ENCODE measurements at regions not wholly inside any gene's neighbourhood (a gene's known extent, or its start where the extent isn't known, plus 50 kb on each side); places are given as distances from the start of the nearest gene placed in this dataset.
"Not testable (repeated sequence)": the region's sequence is repeated elsewhere in the genome, so short reads cannot be mapped to it uniquely, and the experiment has no call there.

DNA sequence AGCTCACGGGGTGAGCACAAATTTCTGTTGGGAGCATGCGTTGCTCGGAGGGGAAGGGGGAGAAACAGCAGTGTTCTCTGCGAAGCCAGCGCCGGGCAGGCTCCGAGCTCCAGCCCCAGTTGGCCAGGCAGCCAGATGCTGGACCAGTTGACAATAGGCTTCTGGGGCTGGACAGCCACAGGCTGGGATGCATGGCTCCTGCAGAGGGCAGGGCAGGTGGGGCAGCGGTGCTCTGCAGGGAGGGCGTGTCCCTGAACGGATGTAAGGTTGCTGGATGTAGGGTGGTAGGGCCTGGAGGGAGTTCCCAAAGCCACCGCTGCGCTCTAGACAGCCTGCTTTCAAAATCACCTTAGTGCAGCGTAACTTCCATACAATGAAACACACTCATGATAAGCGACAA is 574.9 kb downstream of the GLRX3 start:
- Histone ChIP-seq H3K9me3 (ENCODE audit: control insufficient read depth, low read depth, low read length) (no peaks in the 10 kb centered on the region), H3K27ac (ENCODE audit: low read length) (no peak overlapping the region), H3K4me1 (ENCODE audit: control insufficient read depth, insufficient read depth, low read length) (no peaks in the 10 kb centered on the region), H3K27me3 (ENCODE audit: control insufficient read depth, insufficient read depth, low read length) (no peaks in the 10 kb centered on the region), H3K4me3 (ENCODE audit: low read length) (no peak overlapping the region), H3K36me3 (ENCODE audit: control insufficient read depth, insufficient read depth, low read length) (no peaks in the 10 kb centered on the region)
- no peak for DNase-seq
- WGBS (ENCODE audit: insufficient coverage, low lambda C conversion rate), result 60% methylated on average over 1 of the region's 14 CpGs

DNA sequence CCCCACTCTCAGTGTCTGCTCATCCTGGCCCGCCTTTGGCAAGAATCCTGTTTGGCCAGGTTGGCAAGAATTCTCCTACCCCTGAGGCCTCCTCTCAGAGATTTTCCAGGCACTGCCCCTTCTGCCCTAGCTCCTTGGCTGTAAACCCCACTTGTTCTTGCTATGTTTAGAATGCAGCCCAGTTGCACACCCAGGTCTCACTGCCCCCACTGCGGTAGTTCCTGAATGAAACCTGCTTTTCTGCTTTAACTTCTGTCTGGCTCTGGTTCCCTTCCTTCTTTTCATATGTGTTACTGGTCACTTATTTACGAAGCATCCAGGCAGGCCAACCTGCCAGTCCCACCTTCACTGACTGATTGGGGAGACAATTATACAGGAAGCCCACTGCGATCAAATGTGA is 576.9 kb downstream of the GLRX3 start:
- DNase-seq, result no peak
- H3K9me3 ChIP-seq (ENCODE audit: control insufficient read depth, low read depth, low read length), result no peaks in the 10 kb centered on the region
- H3K36me3 ChIP-seq (ENCODE audit: control insufficient read depth, insufficient read depth, low read length), result no peaks in the 10 kb centered on the region
- no peaks in the 10 kb centered on the region for H3K4me1 ChIP-seq (ENCODE audit: control insufficient read depth, insufficient read depth, low read length)
- H3K27me3 ChIP-seq (ENCODE audit: control insufficient read depth, insufficient read depth, low read length), result no peaks in the 10 kb centered on the region
- no peak overlapping the region for H3K27ac ChIP-seq (ENCODE audit: low read length)
- 33% methylated on average over 1 of the region's 4 CpGs for WGBS (ENCODE audit: insufficient coverage, low lambda C conversion rate)
- no peak overlapping the region for H3K4me3 ChIP-seq (ENCODE audit: low read length)

DNA sequence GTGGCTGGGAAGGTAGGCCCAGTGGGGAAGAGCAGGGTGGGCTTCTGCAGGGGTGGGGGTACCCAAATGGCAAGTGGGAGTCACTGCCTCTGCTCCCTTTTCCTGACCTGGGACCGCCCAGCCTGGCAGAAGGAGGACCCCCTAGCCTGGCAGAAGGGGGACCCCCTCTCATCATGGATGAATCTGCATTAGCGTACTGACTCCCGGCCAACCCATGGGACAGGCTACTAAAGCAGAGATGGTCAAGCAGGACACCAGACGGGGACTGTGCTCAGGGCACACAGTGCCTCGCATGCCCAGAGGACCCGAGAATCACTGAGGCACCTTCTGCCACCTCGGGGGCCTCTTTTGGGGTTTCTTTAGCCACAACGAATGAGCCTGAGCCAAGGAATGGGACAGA is 577.5 kb downstream of the GLRX3 start:
- Histone ChIP-seq H3K9me3 (ENCODE audit: control insufficient read depth, low read depth, low read length) (no peaks in the 10 kb centered on the region), H3K4me1 (ENCODE audit: control insufficient read depth, insufficient read depth, low read length) (no peaks in the 10 kb centered on the region), H3K36me3 (ENCODE audit: control insufficient read depth, insufficient read depth, low read length) (no peaks in the 10 kb centered on the region), H3K27ac (ENCODE audit: low read length) (no peak overlapping the region), H3K27me3 (ENCODE audit: control insufficient read depth, insufficient read depth, low read length) (no peaks in the 10 kb centered on the region), H3K4me3 (ENCODE audit: low read length) (no peak overlapping the region)
- no CpG with 5 or more reads among the region's 8 CpGs for WGBS (ENCODE audit: insufficient coverage, low lambda C conversion rate)
- DNase-seq, result no peak

DNA sequence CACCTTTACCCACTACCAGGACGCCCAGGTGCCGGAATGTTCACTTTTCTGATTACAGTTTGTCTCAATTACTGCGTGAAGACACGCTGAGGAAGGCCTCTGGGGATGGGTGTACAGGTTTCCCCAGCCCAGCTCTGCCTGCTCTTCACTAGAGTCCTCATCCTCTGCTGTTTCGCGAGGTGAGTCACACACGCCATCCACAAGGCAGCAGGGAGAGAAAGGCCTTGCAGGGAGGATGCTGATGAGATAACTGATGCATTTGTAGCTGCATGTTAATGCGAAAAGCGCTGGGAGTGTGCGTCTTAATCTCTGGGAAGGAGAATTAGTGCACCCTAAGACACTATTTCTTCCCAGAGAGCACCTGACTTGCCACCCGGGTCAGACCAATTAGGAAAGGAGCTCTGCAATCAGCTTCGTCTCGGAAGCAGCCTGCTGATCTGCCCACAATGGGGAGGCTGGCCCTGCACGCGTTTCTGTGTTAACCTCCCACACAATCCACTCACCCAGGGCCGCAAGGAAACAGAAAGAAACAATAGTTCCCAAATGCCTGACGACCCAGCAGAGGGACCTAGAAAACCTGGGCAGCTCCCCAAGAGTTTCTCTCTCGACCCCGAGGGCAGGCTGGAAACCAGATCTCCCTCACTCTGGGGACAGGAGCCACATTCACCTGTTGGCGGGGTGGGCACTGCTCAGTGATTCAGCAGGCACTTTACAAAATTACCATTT is 578.7 kb downstream of the GLRX3 start:
- no peaks in the 10 kb centered on the region for H3K4me1 ChIP-seq (ENCODE audit: control insufficient read depth, insufficient read depth, low read length)
- H3K4me3 ChIP-seq (ENCODE audit: low read length), result no peak overlapping the region
- no peak overlapping the region for H3K27ac ChIP-seq (ENCODE audit: low read length)
- no peaks in the 10 kb centered on the region for H3K9me3 ChIP-seq (ENCODE audit: control insufficient read depth, low read depth, low read length)
- 100% methylated on average over 1 of the region's 20 CpGs for WGBS (ENCODE audit: insufficient coverage, low lambda C conversion rate)
- H3K27me3 ChIP-seq (ENCODE audit: control insufficient read depth, insufficient read depth, low read length), result no peaks in the 10 kb centered on the region
- H3K36me3 ChIP-seq (ENCODE audit: control insufficient read depth, insufficient read depth, low read length), result no peaks in the 10 kb centered on the region
- DNase-seq, result no peak

DNA sequence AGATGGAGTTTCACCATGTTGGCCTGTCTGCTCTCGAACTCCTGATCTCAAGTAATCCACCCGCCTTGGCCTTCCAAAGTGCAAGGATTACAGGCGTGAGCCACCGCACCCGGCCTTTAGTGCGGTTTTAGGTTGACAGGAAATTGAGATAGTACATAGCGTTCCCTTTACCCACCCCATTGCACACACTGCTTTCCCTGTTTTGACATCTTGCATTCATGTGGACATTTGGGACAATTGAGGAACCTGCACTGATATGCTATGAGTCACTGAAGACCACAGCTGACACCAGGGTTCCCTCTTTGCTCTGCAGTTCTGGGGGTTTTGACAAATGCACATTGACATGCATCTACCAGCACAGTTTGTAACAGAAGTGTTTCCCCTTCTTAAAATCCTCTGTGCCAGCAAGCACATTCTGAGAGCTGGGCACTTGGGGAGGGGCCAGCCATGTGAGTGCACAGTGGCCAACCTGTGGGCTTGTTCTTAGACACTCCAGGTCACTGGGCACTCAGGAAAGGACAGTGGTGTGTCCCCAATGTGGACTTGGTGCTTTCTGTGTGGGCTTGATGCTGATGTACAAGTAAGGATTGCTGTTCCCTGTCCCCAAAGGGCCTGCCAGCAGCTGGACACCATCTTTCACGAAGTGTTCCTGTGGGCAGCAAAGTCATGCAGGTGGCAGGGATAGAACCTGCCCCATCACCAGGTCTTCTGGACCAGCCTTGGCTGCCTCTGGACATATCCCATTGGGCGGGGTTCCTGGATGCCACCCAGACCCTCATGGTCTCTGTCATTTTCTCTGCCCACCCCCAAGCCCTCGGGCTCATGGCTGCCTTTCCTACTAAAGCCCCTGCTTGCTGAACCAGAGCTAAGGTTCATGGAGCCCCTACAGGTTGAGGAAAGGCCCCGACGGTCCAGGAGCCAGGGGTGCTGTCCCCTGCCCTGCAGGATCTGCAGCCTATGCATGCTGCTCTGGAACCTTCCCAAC is 579.8 kb downstream of the GLRX3 start:
- Histone ChIP-seq H3K4me3 (ENCODE audit: low read length) (no peak overlapping the region), H3K9me3 (ENCODE audit: control insufficient read depth, low read depth, low read length) (no peaks in the 10 kb centered on the region), H3K4me1 (ENCODE audit: control insufficient read depth, insufficient read depth, low read length) (no peaks in the 10 kb centered on the region), H3K36me3 (ENCODE audit: control insufficient read depth, insufficient read depth, low read length) (no peaks in the 10 kb centered on the region), H3K27ac (ENCODE audit: low read length) (no peak overlapping the region), H3K27me3 (ENCODE audit: control insufficient read depth, insufficient read depth, low read length) (no peaks in the 10 kb centered on the region)
- DNase-seq, result no peak
- WGBS (ENCODE audit: insufficient coverage, low lambda C conversion rate), result no CpG with 5 or more reads among the region's 12 CpGs

DNA sequence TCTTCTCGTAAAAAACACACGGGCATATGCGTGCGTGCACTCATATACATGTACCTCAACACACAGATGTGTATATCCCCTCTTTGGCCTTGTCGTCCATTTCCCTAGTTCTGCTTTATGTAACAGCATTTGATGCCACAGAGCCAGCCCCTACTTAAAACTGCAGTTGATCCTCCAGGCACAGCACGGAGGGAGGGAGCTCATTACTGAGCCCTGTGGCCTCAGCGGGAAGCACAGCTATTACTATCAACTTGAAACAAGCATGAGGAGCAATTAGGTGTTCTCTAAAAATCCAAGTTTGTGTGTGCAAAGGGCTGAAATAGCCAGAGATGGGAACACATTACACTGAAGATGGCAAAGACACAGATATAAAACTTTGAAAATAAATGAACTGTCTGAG is 580.9 kb downstream of the GLRX3 start:
- H3K27ac ChIP-seq (ENCODE audit: low read length), result no peak overlapping the region
- WGBS (ENCODE audit: insufficient coverage, low lambda C conversion rate), result 71% methylated on average over 4 of the region's 7 CpGs
- H3K4me3 ChIP-seq (ENCODE audit: low read length), result no peak overlapping the region
- H3K4me1 ChIP-seq (ENCODE audit: control insufficient read depth, insufficient read depth, low read length), result no peaks in the 10 kb centered on the region
- H3K36me3 ChIP-seq (ENCODE audit: control insufficient read depth, insufficient read depth, low read length), result no peaks in the 10 kb centered on the region
- no peak for DNase-seq
- H3K9me3 ChIP-seq (ENCODE audit: control insufficient read depth, low read depth, low read length), result no peaks in the 10 kb centered on the region
- H3K27me3 ChIP-seq (ENCODE audit: control insufficient read depth, insufficient read depth, low read length), result no peaks in the 10 kb centered on the region

DNA sequence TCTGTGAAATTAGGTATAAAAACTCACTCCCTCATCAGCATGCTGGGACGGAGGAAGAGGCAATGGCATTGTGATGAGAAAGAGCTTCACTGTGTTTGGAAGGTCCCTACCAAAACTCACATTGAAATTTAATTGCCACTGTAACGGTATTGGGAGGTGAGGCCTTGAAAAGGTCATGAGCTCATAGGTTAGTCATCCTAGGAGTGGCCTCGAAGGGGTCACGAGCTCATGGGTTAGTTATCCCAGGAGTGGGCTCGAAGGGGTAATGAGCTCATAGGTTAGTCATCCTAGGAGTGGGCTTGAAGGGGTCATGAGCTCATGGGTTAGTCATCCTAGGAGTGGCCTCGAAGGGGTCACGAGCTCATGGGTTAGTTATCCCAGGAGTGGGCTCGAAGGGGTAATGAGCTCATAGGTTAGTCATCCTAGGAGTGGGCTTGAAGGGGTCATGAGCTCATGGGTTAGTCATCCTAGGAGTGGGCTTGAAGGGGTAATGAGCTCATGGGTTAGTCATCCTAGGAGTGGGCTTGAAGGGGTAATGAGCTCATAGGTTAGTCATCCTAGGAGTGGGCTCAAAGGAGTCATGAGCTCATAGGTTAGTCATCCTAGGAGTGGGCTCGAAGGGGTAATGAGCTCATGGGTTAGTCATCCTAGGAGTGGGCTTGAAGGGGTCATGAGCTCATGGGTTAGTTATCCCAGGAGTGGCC is 582.7 kb downstream of the GLRX3 start:
- H3K27me3 ChIP-seq (ENCODE audit: control insufficient read depth, insufficient read depth, low read length); H3K4me3 ChIP-seq (ENCODE audit: low read length); H3K36me3 ChIP-seq (ENCODE audit: control insufficient read depth, insufficient read depth, low read length); DNase-seq; H3K9me3 ChIP-seq (ENCODE audit: control insufficient read depth, low read depth, low read length); H3K4me1 ChIP-seq (ENCODE audit: control insufficient read depth, insufficient read depth, low read length); H3K27ac ChIP-seq (ENCODE audit: low read length): not testable (repeated sequence)
- no CpG with 5 or more reads among the region's 9 CpGs for WGBS (ENCODE audit: insufficient coverage, low lambda C conversion rate)

DNA sequence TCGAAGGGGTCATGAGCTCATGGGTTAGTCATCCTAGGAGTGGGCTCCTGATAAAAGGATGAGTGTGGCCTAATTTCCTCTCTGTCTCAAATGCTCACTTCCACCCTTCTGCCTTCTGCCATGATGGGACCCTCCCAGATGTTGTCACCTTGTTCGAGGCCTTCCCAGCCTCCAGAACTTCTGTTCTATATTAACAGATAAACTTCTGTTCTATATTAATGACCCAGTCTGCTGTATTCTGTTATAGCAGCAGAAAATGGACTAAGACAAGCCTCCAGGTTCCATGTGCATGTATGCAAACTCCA is 583.2 kb downstream of the GLRX3 start:
- H3K9me3 ChIP-seq (ENCODE audit: control insufficient read depth, low read depth, low read length), result no peaks in the 10 kb centered on the region
- no CpG with 5 or more reads among the region's 2 CpGs for WGBS (ENCODE audit: insufficient coverage, low lambda C conversion rate)
- no peaks in the 10 kb centered on the region for H3K36me3 ChIP-seq (ENCODE audit: control insufficient read depth, insufficient read depth, low read length)
- no peaks in the 10 kb centered on the region for H3K27me3 ChIP-seq (ENCODE audit: control insufficient read depth, insufficient read depth, low read length)
- H3K27ac ChIP-seq (ENCODE audit: low read length), result no peak overlapping the region
- H3K4me1 ChIP-seq (ENCODE audit: control insufficient read depth, insufficient read depth, low read length), result no peaks in the 10 kb centered on the region
- H3K4me3 ChIP-seq (ENCODE audit: low read length), result no peak overlapping the region
- no peak for DNase-seq

DNA sequence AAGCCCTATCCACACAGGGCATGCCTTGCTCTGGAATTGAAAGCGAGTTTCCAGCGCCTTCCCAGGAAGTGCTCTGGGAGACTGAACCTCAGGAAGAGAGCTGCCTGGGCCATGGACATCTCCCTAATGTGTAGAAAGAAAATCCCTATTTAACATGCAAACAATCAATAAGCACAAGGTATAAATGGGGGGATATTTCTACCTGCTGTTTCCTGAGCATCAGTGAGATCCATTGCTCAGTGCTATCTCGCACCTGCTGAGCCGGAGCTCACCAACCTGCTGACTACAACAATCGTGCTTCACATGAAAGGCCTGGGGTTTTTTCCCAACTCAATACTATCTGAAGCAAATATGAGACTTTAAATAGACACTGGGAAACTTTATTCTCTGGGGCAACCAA is 584.0 kb downstream of the GLRX3 start:
- WGBS (ENCODE audit: insufficient coverage, low lambda C conversion rate), result no CpG with 5 or more reads among the region's 5 CpGs
- H3K27ac ChIP-seq (ENCODE audit: low read length), result no peak overlapping the region
- H3K36me3 ChIP-seq (ENCODE audit: control insufficient read depth, insufficient read depth, low read length), result no peaks in the 10 kb centered on the region
- DNase-seq, result no peak
- H3K27me3 ChIP-seq (ENCODE audit: control insufficient read depth, insufficient read depth, low read length), result no peaks in the 10 kb centered on the region
- H3K4me1 ChIP-seq (ENCODE audit: control insufficient read depth, insufficient read depth, low read length), result no peaks in the 10 kb centered on the region
- H3K9me3 ChIP-seq (ENCODE audit: control insufficient read depth, low read depth, low read length), result no peaks in the 10 kb centered on the region
- no peak overlapping the region for H3K4me3 ChIP-seq (ENCODE audit: low read length)

DNA sequence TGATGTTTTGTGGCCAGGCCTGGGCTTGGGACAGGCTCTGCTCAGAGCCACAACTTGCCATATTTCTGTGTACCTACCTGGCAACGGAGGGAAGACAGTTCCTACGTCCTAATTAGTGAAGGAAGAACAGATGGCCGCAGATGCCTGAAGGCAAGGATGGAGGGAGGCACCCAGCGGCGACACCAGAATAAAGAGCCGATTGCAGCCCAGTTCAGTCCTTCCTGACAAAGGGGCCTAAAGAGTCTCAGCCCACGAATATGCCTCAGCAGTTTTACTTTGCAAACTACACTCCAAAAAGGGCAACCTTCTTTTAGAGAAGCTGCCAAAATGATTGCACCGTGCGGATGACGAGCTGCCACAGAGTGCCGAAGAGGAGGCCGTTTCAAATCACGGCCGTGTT is 585.8 kb downstream of the GLRX3 start:
- no peaks in the 10 kb centered on the region for H3K36me3 ChIP-seq (ENCODE audit: control insufficient read depth, insufficient read depth, low read length)
- H3K27ac ChIP-seq (ENCODE audit: low read length), result no peak overlapping the region
- no peak overlapping the region for H3K4me3 ChIP-seq (ENCODE audit: low read length)
- H3K9me3 ChIP-seq (ENCODE audit: control insufficient read depth, low read depth, low read length), result no peaks in the 10 kb centered on the region
- H3K4me1 ChIP-seq (ENCODE audit: control insufficient read depth, insufficient read depth, low read length), result no peaks in the 10 kb centered on the region
- 100% methylated on average over 2 of the region's 14 CpGs for WGBS (ENCODE audit: insufficient coverage, low lambda C conversion rate)
- no peaks in the 10 kb centered on the region for H3K27me3 ChIP-seq (ENCODE audit: control insufficient read depth, insufficient read depth, low read length)
- DNase-seq, result no peak
